ENCODE measurements at regions not wholly inside any gene's neighbourhood (a gene's known extent, or its start where the extent isn't known, plus 50 kb on each side); places are given as distances from the start of the nearest gene placed in this dataset.

DNA sequence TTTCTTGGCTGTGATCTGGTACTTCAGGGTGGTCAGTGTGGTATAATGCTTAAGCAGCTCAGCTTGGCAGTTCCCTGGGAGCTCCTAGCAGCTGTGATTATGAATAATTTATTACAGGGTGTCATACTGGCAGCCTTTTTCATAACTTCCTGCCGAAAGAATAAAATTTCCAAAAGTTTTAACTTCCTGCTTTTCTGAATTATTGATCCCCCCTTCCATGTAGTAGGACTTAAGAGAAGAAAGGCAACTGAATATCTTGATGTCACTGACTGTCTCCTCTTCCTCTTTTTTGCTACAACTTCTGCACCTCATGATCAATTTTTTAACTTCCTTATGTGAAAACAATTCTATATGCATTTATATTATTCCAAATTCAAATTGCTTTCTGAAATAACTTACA lies 74.3 kb upstream of the SPEF2 start:
- TF ChIP-seq, protein P1, sequence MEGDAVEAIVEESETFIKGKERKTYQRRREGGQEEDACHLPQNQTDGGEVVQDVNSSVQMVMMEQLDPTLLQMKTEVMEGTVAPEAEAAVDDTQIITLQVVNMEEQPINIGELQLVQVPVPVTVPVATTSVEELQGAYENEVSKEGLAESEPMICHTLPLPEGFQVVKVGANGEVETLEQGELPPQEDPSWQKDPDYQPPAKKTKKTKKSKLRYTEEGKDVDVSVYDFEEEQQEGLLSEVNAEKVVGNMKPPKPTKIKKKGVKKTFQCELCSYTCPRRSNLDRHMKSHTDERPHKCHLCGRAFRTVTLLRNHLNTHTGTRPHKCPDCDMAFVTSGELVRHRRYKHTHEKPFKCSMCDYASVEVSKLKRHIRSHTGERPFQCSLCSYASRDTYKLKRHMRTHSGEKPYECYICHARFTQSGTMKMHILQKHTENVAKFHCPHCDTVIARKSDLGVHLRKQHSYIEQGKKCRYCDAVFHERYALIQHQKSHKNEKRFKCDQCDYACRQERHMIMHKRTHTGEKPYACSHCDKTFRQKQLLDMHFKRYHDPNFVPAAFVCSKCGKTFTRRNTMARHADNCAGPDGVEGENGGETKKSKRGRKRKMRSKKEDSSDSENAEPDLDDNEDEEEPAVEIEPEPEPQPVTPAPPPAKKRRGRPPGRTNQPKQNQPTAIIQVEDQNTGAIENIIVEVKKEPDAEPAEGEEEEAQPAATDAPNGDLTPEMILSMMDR (IDR thresholded peaks at IDR 0.05), result no peak
- no peak for TF ChIP-seq POLR2AphosphoS5 (IDR thresholded peaks at IDR 0.05; ENCODE audit: insufficient read depth in 1 of 2, low read depth in 1 of 2)

Data from vagina (tissue), 2 donors.